ENCODE measurements at regions not wholly inside any gene's neighbourhood (a gene's known extent, or its start where the extent isn't known, plus 50 kb on each side); places are given as distances from the start of the nearest gene placed in this dataset.
"Not testable (repeated sequence)": the region's sequence is repeated elsewhere in the genome, so short reads cannot be mapped to it uniquely, and the experiment has no call there.

DNA sequence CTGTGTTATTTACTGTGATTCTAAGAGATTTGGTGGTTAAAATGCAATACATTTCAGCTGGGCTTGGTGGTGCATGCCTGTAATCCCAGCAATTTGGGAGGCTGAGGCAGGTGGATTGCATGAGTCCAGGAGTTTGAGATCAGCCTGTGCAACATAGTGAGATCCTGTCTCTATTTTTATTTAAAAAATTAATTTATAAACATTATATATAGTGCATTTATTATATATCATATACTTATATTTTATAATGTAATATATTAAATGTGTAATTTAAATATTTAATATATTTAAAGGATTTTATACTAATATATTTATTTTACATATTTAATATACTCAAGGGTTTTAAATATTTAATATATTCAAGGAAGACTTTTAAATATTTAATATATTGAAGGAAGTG lies 402.8 kb upstream of the PCDH15 start:
- intact Hi-C loops (cut with DNase I), result no loop called here
- DNase-seq, result no peak

DNA sequence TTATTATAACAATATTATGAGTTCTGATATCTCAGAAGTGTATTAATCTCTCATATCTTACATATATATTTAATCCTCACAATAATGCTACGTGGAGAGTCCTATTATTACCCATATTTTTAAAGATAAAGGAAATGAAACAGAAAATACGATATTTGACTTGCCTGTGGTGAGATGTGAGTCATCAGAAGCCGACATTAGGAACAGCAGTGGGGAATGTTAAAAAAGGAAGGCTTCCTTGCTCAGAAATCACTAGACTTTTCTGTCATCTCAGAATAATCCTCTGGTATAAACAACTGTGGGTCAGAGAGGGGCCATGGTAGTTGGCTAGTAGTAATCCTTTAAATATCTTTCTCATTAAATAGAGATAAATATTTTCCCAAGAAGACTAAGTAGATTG lies 402.3 kb upstream of the PCDH15 start:
- intact Hi-C loops (cut with DNase I), result no loop called here
- DNase-seq, result no peak

DNA sequence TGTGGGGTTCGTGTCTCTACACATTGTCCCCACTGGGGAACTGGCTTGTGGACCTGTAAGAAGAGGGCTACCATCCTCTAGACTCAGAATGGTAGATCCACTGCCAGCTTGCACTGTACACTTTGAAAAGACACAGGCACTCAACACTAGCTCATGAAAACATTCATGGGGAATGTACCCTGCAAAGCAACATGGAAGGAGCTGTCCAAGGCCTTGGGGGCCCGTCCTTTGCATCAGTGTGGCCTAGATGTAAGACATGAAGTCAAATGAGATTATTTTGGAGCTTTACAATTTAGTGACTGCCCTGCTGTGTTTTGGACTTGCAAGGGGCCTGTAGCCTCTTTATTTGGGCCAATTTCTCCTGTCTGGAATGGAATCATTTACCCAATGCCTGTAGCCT lies 399.0 kb upstream of the PCDH15 start:
- DNase-seq, result no peak
- intact Hi-C loops (cut with DNase I), result no loop called here

DNA sequence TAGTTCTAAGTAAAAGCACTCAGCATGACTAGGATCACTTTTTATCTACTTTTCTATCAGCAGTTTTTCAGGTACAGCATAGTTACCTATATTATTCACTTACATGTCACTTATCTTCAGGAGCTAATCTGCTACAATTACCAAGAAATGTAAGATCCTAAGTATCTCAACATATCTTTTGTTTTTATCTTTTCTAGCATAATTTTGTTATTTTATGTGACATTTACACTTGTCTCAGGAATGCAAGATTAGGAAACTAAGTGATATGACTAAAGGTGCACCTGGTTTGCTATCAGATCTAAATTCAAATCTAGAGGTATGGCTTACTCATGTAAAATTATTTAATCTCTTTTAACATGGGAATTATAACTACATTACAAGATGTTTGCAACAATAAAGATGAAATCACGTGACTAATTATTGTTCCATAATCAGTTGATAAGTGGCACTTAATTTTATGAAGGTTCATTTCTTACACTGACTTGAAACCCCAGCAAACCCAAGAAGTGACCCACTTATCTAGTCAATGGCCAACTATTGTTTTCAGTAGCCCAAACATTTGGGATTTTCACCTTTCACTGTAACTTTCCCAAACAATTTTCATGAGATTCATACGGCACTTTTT lies 390.3 kb upstream of the PCDH15 start:
- intact Hi-C loops (cut with DNase I), result no loop called here
- no peak for DNase-seq

DNA sequence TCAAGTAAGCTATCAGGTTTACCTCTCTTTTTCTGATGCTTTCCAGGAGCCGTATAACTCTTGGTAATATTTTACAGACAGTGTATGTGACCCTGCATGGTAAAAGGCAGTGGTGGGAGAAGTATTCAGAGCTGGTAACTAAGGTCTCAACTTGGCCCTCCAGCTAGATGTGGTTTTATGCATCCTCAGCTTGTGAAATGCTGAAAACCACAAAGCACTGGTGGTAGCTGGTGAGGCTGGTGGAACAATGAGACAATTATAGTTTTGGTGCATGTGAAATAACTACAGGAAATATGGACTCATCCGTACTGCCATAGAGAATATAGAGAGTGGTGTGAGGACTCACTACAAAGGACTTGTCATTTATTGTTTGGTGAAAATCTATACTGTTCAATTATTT lies 383.0 kb upstream of the PCDH15 start:
- intact Hi-C loops (cut with DNase I), result no loop called here
- DNase-seq, result no peak

DNA sequence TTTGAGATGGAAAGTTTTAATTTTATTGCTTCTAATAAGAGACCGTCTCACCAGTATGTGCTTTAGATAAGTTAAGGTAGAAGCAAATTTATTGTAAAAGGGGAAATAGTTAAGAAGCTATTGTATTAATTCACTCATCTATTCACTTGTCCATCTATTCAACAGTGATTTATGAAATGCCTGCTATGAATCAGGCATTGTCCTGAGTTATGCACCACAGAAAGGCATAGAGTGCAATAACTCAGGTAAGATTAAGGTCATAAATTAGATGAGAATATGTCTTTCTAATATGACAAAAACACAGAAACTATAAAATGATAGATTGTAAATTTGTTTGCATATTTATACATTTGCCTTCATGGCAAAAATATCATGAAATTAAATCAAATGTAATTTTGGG lies 379.3 kb upstream of the PCDH15 start:
- DNase-seq, result no peak
- intact Hi-C loops (cut with DNase I), result no loop called here

DNA sequence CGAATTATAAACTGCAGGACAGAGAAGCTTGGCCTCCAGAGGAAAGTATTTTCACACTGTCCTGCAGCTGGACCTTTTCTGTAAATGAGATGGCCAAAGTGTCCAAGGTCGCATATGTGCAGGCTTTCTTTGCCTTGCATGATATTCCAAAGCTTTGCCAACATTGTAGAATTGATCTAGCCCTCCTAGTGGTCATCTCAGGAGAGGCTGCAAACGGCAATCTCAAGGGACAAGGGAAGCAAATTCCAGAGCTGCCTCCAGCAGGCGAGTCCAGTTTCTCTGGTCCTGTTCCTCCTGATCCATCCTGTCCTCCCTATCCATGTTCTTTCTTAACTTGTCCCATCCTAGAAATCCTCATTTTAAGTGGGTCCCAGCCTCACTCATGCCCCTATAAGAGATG lies 373.4 kb upstream of the PCDH15 start:
- DNase-seq, result no peak

DNA sequence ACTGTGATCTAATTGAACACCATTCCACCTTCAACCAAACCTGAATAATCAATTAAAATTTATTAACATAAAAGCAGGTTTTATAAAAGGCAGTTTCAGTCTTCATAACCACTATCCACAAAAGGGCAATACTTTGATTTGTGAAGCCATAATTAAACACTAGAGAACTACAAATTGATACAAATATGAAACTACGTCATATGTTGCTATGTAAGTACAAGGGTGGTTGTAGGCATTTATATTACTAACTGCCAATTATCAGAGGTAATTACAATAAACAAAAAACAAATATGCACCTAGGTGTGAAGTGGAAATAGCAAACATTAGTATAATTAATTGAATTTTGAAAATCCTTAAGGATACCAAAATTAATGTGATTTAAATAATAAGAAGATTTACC lies 368.5 kb upstream of the PCDH15 start:
- DNase-seq, result no peak
- intact Hi-C loops (cut with DNase I), result no loop called here

More for the DNA sequence above, 373.4 kb upstream of the PCDH15 start:
- intact Hi-C loops (cut with DNase I), result no loop called here

DNA sequence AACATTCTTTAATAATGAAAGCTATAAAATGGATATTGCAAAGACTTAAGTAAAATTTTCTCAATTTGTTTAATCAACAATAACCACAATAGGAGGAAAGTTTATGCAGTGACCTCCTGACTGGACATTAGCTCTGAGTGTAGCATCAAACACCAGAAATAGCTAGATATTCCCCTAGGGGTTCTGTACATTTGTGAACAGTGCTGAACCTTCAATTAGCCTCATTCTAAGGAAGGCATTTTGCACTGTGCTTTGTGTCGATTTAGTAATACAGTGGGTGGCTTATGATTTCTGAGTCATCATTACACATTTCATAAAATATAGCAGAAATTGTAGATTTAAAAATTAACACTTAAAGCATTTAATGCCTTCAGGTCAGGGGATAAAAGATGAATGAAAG lies 367.3 kb upstream of the PCDH15 start:
- no peak for DNase-seq

DNA sequence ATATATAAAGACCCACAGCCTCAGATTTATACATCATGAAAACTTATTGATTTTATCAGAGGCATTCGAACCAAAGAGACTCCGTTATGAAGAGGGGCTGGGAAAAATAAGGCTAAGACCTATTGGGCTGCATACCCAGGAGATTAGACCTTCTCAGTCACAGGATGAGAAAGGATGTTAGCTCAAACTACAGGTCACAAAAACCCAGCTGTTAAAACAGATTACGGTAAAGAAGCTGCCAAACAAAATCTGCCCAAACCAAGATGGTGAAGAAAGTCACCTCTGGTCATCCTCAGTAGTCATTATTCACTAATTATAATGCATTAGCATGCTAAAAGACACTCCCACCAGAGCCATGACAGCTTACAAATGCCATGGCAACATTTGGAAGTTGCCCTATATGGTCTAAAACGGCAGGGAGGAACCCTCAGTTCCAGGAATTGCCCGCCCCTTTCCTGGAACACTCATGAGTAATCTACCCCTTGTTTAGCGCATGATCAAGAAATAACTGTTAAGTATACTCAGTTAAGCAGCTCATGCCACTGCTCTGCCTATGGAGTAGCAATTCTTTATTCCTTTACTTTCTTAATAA lies 362.5 kb upstream of the PCDH15 start:
- DNase-seq, result no peak
- intact Hi-C loops (cut with DNase I), result no loop called here

More for the DNA sequence above, 367.3 kb upstream of the PCDH15 start:
- intact Hi-C loops (cut with DNase I), result no loop called here

DNA sequence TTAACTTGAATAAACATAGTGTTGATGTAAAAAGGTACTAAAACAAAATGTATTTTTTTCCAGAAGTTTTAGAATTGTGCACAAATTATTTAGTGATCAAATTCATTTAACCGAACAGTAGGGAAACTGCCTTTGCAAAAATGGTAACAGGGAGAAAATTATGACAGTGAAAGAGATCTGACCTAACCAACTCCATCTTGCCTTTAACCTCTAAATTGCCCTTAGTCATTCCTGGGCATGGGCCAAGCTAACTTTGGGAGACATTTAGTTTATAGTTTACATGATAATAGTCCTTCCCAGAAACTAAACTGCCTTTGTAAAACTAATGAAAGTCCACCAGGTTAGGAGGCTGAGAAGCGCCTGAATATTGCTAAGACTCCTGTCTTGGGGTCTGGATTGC lies 361.3 kb upstream of the PCDH15 start:
- DNase-seq; intact Hi-C loops (cut with DNase I): not testable (repeated sequence)

DNA sequence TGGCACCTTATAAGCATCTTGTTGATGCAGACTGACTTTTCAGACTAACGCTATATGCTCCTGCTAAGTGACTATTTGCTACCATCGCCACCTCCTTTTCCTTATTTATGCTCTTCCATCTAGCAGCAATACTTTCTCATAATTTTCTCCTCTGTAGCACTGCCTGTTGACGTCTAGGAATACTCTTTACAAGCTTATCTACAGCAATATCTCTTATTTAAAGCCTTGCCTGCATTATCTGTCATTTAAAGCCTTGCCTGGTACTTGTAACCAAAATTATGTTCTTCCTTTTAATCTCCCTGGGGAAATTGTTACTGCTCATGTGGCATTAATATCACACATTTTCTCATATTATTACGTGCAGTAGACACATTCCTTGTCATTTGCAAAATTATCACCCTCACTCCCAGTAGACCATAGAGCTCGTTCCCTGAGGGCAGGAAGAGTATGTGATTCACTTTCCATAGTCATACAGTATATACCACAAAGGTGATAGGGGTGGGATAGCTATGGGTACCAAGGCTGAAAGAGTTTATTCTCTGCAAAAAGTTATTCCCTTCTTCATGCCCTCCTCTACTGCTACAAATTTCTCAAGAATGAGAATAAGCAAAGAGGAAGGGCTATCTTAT lies 359.7 kb upstream of the PCDH15 start:
- DNase-seq, result no peak
- intact Hi-C loops (cut with DNase I), result no loop called here

DNA sequence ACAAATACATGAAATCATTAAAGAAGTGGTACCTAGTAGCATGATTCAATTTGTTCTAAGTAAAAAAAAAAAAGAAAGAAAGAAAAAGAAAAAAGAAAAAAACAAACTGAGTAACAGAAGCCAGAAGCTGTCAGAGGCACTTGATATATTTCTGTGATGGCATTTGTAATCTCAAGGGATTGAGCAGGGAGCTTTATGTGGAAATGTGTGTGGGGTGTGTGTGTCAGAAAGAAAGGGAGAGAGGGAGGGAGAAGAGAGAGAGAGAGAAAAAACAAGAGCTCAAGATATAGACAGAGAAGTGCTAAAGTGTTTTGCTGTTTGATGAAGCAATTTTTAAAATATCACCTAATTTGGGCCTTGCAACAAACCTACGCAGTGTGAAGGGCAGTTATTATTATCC lies 357.6 kb upstream of the PCDH15 start:
- no peak for DNase-seq
- intact Hi-C loops (cut with DNase I), result no loop called here

DNA sequence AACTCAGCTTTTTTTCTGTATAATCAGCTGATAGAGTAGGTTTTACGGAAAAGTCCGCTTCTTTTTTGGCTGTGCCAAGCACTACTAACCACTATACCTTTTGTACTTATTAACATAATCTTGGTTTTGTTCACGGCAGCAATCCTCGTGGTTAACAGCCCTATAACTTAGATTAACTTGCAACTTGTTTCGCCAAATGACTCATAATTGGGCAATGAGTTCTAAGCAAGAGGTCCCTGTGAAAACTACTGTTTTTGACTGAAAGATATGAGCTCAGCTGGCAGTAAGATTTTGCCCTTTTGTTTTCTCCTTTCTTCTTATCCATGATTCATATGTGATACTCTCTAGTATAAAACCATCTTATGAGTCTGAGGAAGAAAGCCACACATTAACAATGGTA lies 345.0 kb upstream of the PCDH15 start:
- intact Hi-C loops (cut with DNase I), result no loop called here
- DNase-seq, result no peak

DNA sequence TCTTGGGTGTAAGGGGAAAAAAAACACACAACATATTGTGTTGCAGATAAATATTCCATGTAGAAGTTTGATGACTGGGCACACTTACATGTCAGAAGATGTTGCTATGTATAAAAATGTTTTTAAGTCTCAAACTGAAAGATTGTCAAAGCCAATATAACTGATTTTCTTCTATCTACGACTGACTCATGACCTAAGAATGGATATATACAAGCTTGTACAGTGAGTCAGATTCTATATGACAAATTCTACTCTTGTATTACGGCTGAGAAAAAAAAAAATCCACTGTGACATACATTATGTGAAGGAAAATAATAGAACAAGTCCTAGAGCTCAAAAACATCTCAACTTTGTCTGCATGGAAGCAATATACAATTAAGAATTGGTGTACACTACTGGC lies 343.0 kb upstream of the PCDH15 start:
- no peak for DNase-seq
- intact Hi-C loops (cut with DNase I), result no loop called here

DNA sequence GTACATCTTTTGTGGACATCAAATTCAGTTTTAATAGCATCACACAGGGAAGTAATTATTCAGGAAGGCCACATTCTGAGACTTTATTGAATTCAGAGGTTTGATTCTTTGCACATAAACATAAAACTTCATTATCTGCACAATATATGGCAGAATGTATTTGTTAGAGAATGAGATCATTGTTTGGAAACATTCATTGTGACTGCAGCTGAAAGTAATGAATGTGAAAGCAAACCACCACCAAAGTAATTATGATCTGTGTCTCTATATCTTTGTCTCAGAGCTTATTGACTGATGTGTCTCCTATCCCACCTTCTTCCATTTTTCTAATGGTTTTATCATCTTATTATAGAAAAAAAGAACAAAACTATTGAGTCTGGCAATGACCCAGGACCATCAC lies 340.9 kb upstream of the PCDH15 start:
- intact Hi-C loops (cut with DNase I), result no loop called here
- no peak for DNase-seq

DNA sequence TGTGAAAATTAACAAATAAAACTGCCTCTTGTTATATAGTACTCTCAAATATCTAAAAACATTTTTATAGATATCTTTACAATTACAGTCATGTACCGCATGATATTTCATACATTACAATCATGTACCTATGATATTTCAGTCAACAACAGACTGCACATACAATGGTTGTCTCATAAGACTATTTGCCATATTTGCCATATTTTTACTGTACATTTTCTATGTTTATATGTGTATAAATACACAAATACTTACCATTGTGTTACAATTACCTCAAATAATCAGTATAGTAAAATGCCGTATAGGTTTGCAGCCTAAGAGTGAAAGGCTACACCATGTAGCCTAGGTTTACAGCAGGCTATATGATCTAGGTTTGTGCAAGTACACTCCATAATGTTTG lies 336.0 kb upstream of the PCDH15 start:
- intact Hi-C loops (cut with DNase I), result no loop called here
- DNase-seq, result no peak

DNA sequence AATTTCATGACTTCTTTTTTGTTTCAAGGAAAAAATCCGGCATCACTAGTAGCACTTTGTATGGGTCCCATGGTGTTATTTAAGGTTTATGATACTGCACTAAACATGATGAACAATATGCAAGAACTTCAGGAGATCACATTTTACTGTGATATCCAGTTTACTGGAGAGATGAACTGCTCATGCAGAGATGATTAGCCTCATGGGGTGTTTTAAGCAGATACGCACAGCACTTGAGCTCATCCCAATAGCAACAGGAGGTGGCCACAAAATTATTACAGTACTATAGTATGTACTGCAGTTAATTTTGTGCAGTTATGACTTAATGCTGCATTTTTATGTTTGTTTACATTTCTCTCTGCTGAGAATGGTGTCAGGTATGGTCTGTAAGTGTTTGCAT lies 303.7 kb upstream of the PCDH15 start:
- intact Hi-C loops (cut with DNase I), result no loop called here
- no peak for DNase-seq

DNA sequence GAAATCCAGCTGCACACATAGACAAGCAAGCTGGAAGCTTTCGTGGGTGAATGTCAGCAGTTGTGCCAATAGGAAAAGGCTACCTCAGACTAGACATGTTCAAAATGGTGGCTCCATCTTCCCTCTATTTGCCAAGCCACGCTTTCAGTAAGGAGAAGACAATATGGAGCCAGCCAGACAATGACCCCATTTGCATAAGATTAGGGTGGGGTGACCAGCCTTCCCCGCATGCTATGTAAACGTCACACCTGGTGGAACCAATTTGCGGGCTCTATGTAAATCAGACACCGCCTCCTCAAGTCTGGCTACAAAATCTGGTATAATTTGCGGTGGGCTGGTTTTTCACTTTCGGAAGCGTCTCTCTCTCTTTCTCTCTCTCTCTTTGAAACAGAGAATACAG lies 297.4 kb upstream of the PCDH15 start:
- DNase-seq, result no peak
- intact Hi-C loops (cut with DNase I), result loop anchor here (10.0 kb wide), 1 partner anchor 646 kb away; no protein-coding TSS in a partner anchor

DNA sequence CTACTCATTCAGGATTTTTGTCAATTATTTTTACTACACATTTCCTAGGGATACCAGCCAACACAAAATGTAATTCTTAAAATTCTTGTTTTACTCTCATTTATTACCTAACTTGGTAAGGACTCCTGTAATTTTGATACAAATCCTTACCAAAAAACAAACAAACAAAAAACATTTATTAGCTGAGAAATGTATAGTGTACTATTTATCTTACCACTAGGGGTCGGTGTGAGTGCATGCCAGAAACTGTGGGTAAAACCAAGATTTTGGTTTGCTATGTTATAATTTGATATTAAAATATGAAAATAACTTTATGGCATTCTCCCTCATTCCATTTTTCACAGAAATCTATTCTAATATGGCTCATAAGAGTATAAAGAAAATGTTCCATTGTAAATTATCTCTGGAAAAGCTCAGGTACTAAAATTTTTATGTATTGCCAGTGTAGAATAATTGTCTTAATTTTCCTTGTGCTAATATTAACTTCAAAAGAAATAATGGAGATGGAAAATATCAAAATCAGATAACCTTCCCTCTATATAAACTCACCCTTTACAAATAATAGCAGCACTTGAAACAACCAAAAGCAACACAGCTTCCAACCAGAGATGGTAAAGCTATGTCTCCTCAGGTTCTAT lies 290.8 kb upstream of the PCDH15 start:
- intact Hi-C loops (cut with DNase I), result loop anchor here (2.0 to 10.0 kb wide), 3 partner anchors 319 to 653 kb away; no protein-coding TSS in a partner anchor
- DNase-seq, result no peak

DNA sequence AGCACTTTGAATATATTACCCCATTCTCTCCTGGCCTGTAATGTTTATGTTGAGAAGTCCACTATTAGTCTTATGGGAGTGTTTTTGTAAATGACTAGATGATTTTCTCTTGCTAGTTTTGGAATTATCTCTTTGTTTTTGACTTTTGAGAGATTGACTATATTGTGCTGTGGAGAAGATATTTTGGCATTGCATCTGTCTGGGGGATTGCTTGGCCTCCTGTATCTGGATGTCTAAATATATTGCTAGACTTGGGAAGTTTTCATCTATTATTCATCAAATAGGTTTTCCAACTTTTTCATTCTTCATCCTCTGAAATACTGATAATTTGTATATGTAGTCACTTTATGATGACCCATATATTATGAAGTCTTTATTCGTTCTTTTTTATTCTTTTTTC lies 277.1 kb upstream of the PCDH15 start:
- intact Hi-C loops (cut with DNase I), result no loop called here
- no peak for DNase-seq

DNA sequence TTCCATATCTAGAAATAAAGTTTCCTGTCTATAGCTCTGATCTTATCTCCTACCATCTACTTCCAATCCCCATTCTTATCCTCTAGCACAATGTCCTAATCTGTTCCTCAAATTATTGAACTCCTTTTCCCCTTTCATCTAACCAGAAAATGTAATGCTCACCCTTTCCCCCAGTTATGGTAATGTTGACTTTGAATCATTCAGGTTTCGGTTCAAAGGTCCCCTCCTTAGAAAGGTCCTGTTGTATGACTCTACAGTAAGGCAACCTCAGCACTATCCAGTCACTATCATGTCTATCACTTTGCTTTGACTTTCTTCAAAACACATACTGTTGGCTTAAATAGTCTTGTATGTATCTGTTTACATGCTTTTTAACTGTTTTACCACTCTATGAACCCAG lies 264.2 kb upstream of the PCDH15 start:
- no peak for DNase-seq
- intact Hi-C loops (cut with DNase I), result no loop called here

Measured in posterior cingulate gyrus (tissue), 11 donors.